Kidney epithelial cell (primary cell): ENCODE measurements at regions not wholly inside any gene's neighbourhood (a gene's known extent, or its start where the extent isn't known, plus 50 kb on each side); places are given as distances from the start of the nearest gene placed in this dataset.

Source experiments
- DNase-seq: peaks from one replicate; pipeline ENCODE4 v3.0.0-alpha.2; 2010; ENCODE audit warnings: low read depth
- H3K27me3 ChIP-seq: 2 replicates; pipeline ENCODE4 v1.6.0; 2011; ENCODE audit warnings: low read length; ENCODE audit not compliant: control insufficient read depth, insufficient read depth
- H3K36me3 ChIP-seq: 2 replicates; pipeline ENCODE4 v1.5.1; 2011; ENCODE audit warnings: low read length; ENCODE audit not compliant: control insufficient read depth, insufficient read depth
- H3K4me3 ChIP-seq: 2 replicates; pipeline ENCODE4 v1.5.1; 2011; ENCODE audit warnings: low read depth, mild to moderate bottlenecking, control low read depth, low read length
- CTCF ChIP-seq: IDR thresholded peaks from 2 replicates; pipeline ENCODE4 v1.5.1; 2011; ENCODE audit warnings: mild to moderate bottlenecking, moderate library complexity, low read length, control low read depth, inconsistent platforms; ENCODE audit not compliant: insufficient read depth, poor library complexity, severe bottlenecking

- DNase-seq, result no peak
- TF ChIP-seq CTCF, result no peak
- H3K36me3 ChIP-seq, result no peaks in the 10 kb centered on the region
Measured at GRCh38 chr9:1256178-1256577, 206.0 kb downstream of the DMRT2 start.

GRCh38 chr9:1261266-1261665, 211.1 kb downstream of the DMRT2 start:
- Histone ChIP-seq H3K27me3 (no peaks in the 10 kb centered on the region), H3K4me3 (no peak overlapping the region), H3K36me3 (no peaks in the 10 kb centered on the region)
- no peak for TF ChIP-seq CTCF
- DNase-seq, result no peak

More at GRCh38 chr9:1256178-1256577, 206.0 kb downstream of the DMRT2 start:
- H3K27me3 ChIP-seq, result no peaks in the 10 kb centered on the region
- H3K4me3 ChIP-seq, result no peak overlapping the region

GRCh38 chr9:1261879-1262766, 212.0 kb downstream of the DMRT2 start:
- TF ChIP-seq CTCF, result no peak
- DNase-seq, result no peak
- no peaks in the 10 kb centered on the region for H3K36me3 ChIP-seq
- H3K4me3 ChIP-seq, result no peak overlapping the region
- H3K27me3 ChIP-seq, result no peaks in the 10 kb centered on the region

- H3K27me3 ChIP-seq, result no peaks in the 10 kb centered on the region
- peak; percentile 19 for DNase-seq
- no peak for TF ChIP-seq CTCF
- H3K4me3 ChIP-seq, result no peak overlapping the region
- no peaks in the 10 kb centered on the region for H3K36me3 ChIP-seq
Measured at GRCh38 chr9:1267141-1267570, 217.0 kb downstream of the DMRT2 start.

GRCh38 chr9:1267581-1267980, 217.4 kb downstream of the DMRT2 start:
- no peaks in the 10 kb centered on the region for H3K27me3 ChIP-seq
- TF ChIP-seq CTCF, result no peak
- H3K36me3 ChIP-seq, result no peaks in the 10 kb centered on the region
- H3K4me3 ChIP-seq, result no peak overlapping the region
- peak; percentile 19 for DNase-seq
